ENCODE measurements at regions not wholly inside any gene's neighbourhood (a gene's known extent, or its start where the extent isn't known, plus 50 kb on each side); places are given as distances from the start of the nearest gene placed in this dataset.

DNA sequence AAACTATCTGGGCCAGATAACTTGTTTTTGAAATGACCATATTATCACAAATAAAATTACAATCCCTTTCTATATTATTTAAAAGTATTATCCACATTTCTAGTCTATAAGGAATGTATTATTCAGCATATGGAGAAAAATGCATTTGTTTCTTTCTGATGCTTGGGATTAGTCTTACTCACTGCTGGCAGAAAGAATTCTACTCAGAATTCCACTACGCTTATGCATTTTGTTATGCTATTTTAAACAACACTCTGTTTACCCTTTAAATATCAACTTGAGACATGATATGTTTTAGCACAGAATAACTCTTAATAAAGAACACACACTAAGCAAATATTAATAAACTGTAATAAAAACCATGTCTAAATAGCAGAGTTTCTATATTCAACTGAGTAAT is 77.6 kb upstream of the ANO3 start:
- H3K4me3 ChIP-seq (ENCODE audit: low read depth, low read length), result no peak overlapping the region
- no peak overlapping the region for H3K27ac ChIP-seq (ENCODE audit: insufficient read depth, low read length, poor library complexity, severe bottlenecking)
- H3K27me3 Mint-ChIP-seq, result no peaks in the 10 kb centered on the region
- no peaks in the 10 kb centered on the region for H3K36me3 Mint-ChIP-seq
- ATAC-seq (ENCODE audit: low read depth in 2 of 2) (no peak), DNase-seq (no peak)
- no peaks in the 10 kb centered on the region for H3K36me3 ChIP-seq (ENCODE audit: control insufficient read depth, insufficient read depth, low read length)
- H3K4me3 Mint-ChIP-seq, result no peak overlapping the region
- H3K9me3 ChIP-seq (ENCODE audit: control insufficient read depth in 2 of 2, low read length in 2 of 2), result no peaks in the 10 kb centered on the region
- H3K9me3 Mint-ChIP-seq, result peaks cover 0 to 5% (median 1%) of the 10 kb centered on the region in 7 donors
- H3K27me3 ChIP-seq (ENCODE audit: control insufficient read depth, insufficient read depth, low read length), result no peaks in the 10 kb centered on the region
- no peak overlapping the region for H3K27ac Mint-ChIP-seq
- no peaks in the 10 kb centered on the region for H3K4me1 ChIP-seq (ENCODE audit: control insufficient read depth, insufficient read depth, low read length, poor library complexity, severe bottlenecking)
- H3K4me1 Mint-ChIP-seq, result no peaks in the 10 kb centered on the region

DNA sequence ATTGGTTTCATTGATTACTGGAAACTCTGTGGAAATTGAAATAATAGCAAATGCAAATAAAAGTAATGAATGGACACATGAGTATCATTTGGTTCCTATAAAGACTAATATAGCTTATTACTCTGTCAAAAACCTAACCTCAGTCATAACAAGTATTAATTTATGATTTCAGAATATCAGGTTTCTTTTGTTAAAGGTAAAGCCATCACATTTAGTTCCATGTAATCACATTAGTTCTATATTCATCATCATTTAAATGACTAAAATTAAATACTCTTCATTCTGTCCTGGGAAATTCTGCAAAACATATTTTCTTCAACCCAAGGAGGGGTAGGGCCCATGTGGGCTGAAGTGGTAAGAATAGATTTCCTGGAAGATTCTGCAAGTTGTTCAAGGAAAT is 68.2 kb upstream of the ANO3 start:
- Mint-ChIP-seq H3K4me1 (no peaks in the 10 kb centered on the region), H3K36me3 (no peaks in the 10 kb centered on the region), H3K27ac (no peak overlapping the region), H3K27me3 (no peaks in the 10 kb centered on the region), H3K9me3 (peaks cover 0 to 9% (median 2%) of the 10 kb centered on the region in 7 donors), H3K4me3 (no peak overlapping the region)
- Histone ChIP-seq H3K27me3 (ENCODE audit: control insufficient read depth, insufficient read depth, low read length) (no peaks in the 10 kb centered on the region), H3K36me3 (ENCODE audit: control insufficient read depth, insufficient read depth, low read length) (no peaks in the 10 kb centered on the region), H3K4me1 (ENCODE audit: control insufficient read depth, insufficient read depth, low read length, poor library complexity, severe bottlenecking) (no peaks in the 10 kb centered on the region), H3K4me3 (ENCODE audit: low read depth, low read length) (no peak overlapping the region), H3K27ac (ENCODE audit: insufficient read depth, low read length, poor library complexity, severe bottlenecking) (no peak overlapping the region), H3K9me3 (ENCODE audit: control insufficient read depth in 2 of 2, low read length in 2 of 2) (no peaks in the 10 kb centered on the region)
- DNase-seq (no peak), ATAC-seq (ENCODE audit: low read depth in 2 of 2) (no peak)

DNA sequence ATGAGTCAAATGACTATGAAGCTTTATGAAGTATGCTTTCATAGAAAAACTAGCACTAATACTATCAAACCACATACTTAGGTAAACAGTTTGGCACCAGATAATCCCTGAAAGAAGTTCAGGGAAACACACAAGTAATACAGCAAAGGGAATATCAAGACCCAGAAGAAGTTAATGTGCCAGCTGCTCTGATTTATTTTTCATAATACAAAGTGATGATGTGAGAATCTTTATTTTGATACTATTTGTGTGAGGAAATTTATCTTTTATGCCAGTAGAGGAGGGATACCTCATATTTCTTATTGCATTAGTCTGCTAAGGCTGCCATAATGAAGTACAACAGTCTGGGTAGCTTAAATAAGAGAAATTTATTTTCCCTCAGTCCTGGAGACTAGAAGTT is 67.7 kb upstream of the ANO3 start:
- Histone ChIP-seq H3K27ac (ENCODE audit: insufficient read depth, low read length, poor library complexity, severe bottlenecking) (no peak overlapping the region), H3K36me3 (ENCODE audit: control insufficient read depth, insufficient read depth, low read length) (no peaks in the 10 kb centered on the region), H3K27me3 (ENCODE audit: control insufficient read depth, insufficient read depth, low read length) (no peaks in the 10 kb centered on the region), H3K4me1 (ENCODE audit: control insufficient read depth, insufficient read depth, low read length, poor library complexity, severe bottlenecking) (no peaks in the 10 kb centered on the region), H3K4me3 (ENCODE audit: low read depth, low read length) (no peak overlapping the region), H3K9me3 (ENCODE audit: control insufficient read depth in 2 of 2, low read length in 2 of 2) (no peaks in the 10 kb centered on the region)
- Mint-ChIP-seq H3K4me3 (no peak overlapping the region), H3K27ac (no peak overlapping the region), H3K27me3 (no peaks in the 10 kb centered on the region), H3K9me3 (peaks cover 0 to 9% (median 2%) of the 10 kb centered on the region in 7 donors), H3K4me1 (no peaks in the 10 kb centered on the region), H3K36me3 (no peaks in the 10 kb centered on the region)
- no peak for ATAC-seq (ENCODE audit: low read depth in 2 of 2)
- no peak for DNase-seq

DNA sequence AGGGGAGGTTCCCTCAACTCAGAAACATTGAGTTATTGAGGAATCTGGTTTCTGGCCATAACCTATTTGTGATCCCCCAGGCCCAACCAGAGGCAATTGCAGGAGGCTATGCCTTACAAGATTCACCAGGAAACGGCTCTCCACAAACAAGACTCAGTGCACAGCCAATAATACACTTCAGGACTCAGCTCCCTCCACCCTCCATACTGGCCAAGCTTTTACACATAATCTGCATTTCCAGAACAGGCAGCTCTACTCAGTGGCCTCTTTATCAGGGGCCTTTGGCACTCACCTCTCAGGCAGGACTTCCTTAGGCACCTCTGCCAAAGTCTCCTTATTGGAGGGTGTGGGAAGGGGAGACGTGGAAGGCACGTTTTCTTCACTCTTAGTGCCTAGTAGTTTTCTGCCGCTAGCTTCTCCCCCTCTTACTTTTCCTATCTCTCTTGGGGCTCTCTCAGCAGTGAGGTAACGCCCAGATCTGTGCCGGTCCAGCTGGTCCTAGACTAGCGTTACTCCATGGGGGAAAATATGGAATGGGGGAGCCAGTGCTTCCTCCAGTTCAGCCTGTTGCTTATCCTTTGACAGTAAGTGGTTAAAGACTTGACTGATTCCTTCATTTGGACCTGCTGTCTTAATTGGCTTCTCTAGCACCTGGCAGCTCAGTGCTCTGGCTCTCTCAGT is 62.8 kb upstream of the ANO3 start:
- Mint-ChIP-seq H3K36me3 (no peaks in the 10 kb centered on the region), H3K4me3 (no peak overlapping the region), H3K9me3 (peaks cover 0 to 5% (median 2%) of the 10 kb centered on the region in 7 donors), H3K27ac (no peak overlapping the region), H3K4me1 (no peaks in the 10 kb centered on the region), H3K27me3 (no peaks in the 10 kb centered on the region)
- ATAC-seq (ENCODE audit: low read depth in 2 of 2), result no peak
- H3K9me3 ChIP-seq (ENCODE audit: control insufficient read depth in 2 of 2, low read length in 2 of 2), result no peaks in the 10 kb centered on the region
- DNase-seq, result no peak
- no peak overlapping the region for H3K27ac ChIP-seq (ENCODE audit: insufficient read depth, low read length, poor library complexity, severe bottlenecking)
- no peaks in the 10 kb centered on the region for H3K36me3 ChIP-seq (ENCODE audit: control insufficient read depth, insufficient read depth, low read length)
- H3K27me3 ChIP-seq (ENCODE audit: control insufficient read depth, insufficient read depth, low read length), result no peaks in the 10 kb centered on the region
- H3K4me1 ChIP-seq (ENCODE audit: control insufficient read depth, insufficient read depth, low read length, poor library complexity, severe bottlenecking), result no peaks in the 10 kb centered on the region
- H3K4me3 ChIP-seq (ENCODE audit: low read depth, low read length), result no peak overlapping the region

DNA sequence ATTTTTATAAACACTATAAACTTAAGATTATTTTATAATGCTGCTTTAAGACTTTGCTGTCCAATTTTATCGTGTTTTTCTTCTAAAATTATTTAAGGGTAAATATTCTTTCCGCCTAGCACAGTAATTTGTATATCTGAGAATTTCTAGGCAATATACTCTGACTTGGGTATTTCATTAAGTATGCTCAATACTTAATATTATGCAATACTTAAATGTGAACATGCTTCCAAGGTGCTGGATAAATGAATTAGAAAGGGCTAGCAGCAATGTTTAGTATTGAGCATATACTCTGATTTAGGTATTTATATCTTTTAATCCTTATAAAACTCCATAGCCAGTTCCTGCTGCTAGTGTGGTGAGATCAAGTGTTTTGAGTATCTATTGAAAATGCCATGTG is 60.3 kb upstream of the ANO3 start:
- Histone ChIP-seq H3K4me3 (ENCODE audit: low read depth, low read length) (no peak overlapping the region), H3K9me3 (ENCODE audit: control insufficient read depth in 2 of 2, low read length in 2 of 2) (no peaks in the 10 kb centered on the region), H3K4me1 (ENCODE audit: control insufficient read depth, insufficient read depth, low read length, poor library complexity, severe bottlenecking) (no peaks in the 10 kb centered on the region), H3K27me3 (ENCODE audit: control insufficient read depth, insufficient read depth, low read length) (no peaks in the 10 kb centered on the region), H3K27ac (ENCODE audit: insufficient read depth, low read length, poor library complexity, severe bottlenecking) (no peak overlapping the region), H3K36me3 (ENCODE audit: control insufficient read depth, insufficient read depth, low read length) (no peaks in the 10 kb centered on the region)
- peaks cover 0 to 5% (median 1%) of the 10 kb centered on the region in 7 donors for H3K9me3 Mint-ChIP-seq
- H3K27ac Mint-ChIP-seq, result no peak overlapping the region
- no peaks in the 10 kb centered on the region for H3K36me3 Mint-ChIP-seq
- H3K4me3 Mint-ChIP-seq, result no peak overlapping the region
- peaks cover 0 to under 1% (median 0%) of the 10 kb centered on the region in 4 donors for H3K4me1 Mint-ChIP-seq
- no peak for ATAC-seq (ENCODE audit: low read depth in 2 of 2)
- no peaks in the 10 kb centered on the region for H3K27me3 Mint-ChIP-seq
- no peak for DNase-seq

DNA sequence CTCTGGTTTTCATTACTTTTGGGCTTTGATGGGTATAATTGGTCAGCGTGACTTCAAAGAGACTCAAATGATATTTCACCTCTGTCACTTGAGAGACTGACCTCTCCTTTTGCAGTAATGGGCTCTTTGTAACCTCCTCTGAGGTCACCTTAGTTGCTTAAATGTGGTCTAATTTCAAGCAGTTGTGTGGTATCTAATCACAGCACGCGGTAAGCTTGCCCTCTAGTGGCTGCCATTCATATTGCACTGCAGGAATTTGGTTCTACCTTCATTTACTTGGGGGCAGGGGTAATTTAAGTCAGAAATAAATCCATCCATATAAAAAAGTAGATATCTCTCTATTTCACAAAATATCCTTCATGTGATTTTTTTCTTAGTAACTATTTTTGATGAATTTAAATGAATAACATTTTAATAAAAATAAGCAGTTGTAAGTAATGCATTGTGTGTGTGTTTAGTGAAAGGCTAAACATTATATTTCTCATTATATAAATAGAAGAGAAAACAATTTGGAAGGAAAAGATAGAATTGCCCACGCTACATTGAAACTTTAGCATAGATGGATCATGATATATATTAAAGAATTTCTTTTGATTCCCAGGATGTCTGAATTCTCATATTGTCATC is 55.0 kb upstream of the ANO3 start:
- no peaks in the 10 kb centered on the region for H3K36me3 Mint-ChIP-seq
- Histone ChIP-seq H3K27me3 (ENCODE audit: control insufficient read depth, insufficient read depth, low read length) (no peaks in the 10 kb centered on the region), H3K27ac (ENCODE audit: insufficient read depth, low read length, poor library complexity, severe bottlenecking) (no peak overlapping the region), H3K36me3 (ENCODE audit: control insufficient read depth, insufficient read depth, low read length) (no peaks in the 10 kb centered on the region), H3K4me1 (ENCODE audit: control insufficient read depth, insufficient read depth, low read length, poor library complexity, severe bottlenecking) (no peaks in the 10 kb centered on the region), H3K9me3 (ENCODE audit: control insufficient read depth in 2 of 2, low read length in 2 of 2) (no peaks in the 10 kb centered on the region), H3K4me3 (ENCODE audit: low read depth, low read length) (no peak overlapping the region)
- ATAC-seq (ENCODE audit: low read depth in 2 of 2) (peak in 1 of 2 donors; percentile 53), DNase-seq (peak; percentile 2 to 57 (median 6))
- no peak overlapping the region for H3K4me3 Mint-ChIP-seq
- peaks cover 0 to 2% (median 0%) of the 10 kb centered on the region in 4 donors for H3K4me1 Mint-ChIP-seq
- no peaks in the 10 kb centered on the region for H3K27me3 Mint-ChIP-seq
- peaks cover 0 to 1% (median 0%) of the 10 kb centered on the region in 7 donors for H3K9me3 Mint-ChIP-seq
- no peak overlapping the region for H3K27ac Mint-ChIP-seq

DNA sequence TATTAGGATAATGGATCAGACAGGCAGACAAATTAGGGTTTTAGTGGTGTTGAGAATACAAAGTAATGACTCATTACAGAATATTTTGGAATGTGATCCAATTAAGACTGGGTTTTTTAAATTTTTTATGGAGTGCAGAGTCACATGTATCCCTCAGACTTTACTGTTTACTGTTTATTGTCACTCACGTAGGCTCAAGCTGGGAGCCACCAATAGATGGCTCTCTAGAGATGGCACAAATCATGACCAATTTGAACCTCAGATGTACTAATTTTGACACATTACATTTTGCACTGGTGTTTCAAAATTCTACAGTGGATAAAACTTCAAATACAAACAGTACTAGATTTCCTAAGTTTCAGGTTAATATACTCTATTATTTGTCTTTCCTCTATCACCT is 53.6 kb upstream of the ANO3 start:
- no peaks in the 10 kb centered on the region for H3K36me3 ChIP-seq (ENCODE audit: control insufficient read depth, insufficient read depth, low read length)
- no peaks in the 10 kb centered on the region for H3K4me1 ChIP-seq (ENCODE audit: control insufficient read depth, insufficient read depth, low read length, poor library complexity, severe bottlenecking)
- Mint-ChIP-seq H3K27ac (no peak overlapping the region), H3K4me1 (peaks cover 0 to 2% (median 0%) of the 10 kb centered on the region in 4 donors), H3K36me3 (no peaks in the 10 kb centered on the region), H3K4me3 (no peak overlapping the region), H3K9me3 (peaks cover 0 to 1% (median 0%) of the 10 kb centered on the region in 7 donors), H3K27me3 (no peaks in the 10 kb centered on the region)
- H3K27me3 ChIP-seq (ENCODE audit: control insufficient read depth, insufficient read depth, low read length), result no peaks in the 10 kb centered on the region
- ATAC-seq (ENCODE audit: low read depth in 2 of 2), result no peak
- no peak overlapping the region for H3K4me3 ChIP-seq (ENCODE audit: low read depth, low read length)
- no peak for DNase-seq
- no peaks in the 10 kb centered on the region for H3K9me3 ChIP-seq (ENCODE audit: control insufficient read depth in 2 of 2, low read length in 2 of 2)
- no peak overlapping the region for H3K27ac ChIP-seq (ENCODE audit: insufficient read depth, low read length, poor library complexity, severe bottlenecking)

Data from CD4-positive, CD25-positive, alpha-beta regulatory T cell (primary cell).